HG02852 (cell line): ENCODE measurements at regions not wholly inside any gene's neighbourhood (a gene's known extent, or its start where the extent isn't known, plus 50 kb on each side); places are given as distances from the start of the nearest gene placed in this dataset.
"Not testable (repeated sequence)": the region's sequence is repeated elsewhere in the genome, so short reads cannot be mapped to it uniquely, and the experiment has no call there.

Experiments used
- ATAC-seq: cut with Tn5 transposase; IDR thresholded peaks from one replicate; pipeline ENCODE4 v1.9.1; 2021; ENCODE audit warnings: mild to moderate bottlenecking, moderate library complexity; ENCODE audit not compliant: unreplicated experiment

DNA sequence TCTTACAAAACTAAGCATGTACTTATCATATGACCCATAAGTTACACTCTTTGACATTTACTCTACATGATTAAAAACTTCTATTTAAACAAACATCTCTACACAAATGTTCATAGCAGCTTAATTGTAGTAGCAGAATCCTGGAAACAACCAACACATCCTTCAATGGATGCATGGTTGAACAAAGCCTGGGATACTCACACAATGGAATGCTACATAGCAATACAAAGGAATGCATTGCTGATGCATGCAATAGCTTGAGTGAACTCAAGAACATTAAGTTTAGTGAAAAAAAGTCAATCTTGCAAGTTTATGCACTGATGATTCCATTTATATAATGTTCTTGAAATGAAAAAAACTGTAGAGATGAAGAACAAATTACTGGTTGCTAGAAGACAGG, 686.9 kb downstream of the LRRIQ3 start:
- no peak for ATAC-seq

DNA sequence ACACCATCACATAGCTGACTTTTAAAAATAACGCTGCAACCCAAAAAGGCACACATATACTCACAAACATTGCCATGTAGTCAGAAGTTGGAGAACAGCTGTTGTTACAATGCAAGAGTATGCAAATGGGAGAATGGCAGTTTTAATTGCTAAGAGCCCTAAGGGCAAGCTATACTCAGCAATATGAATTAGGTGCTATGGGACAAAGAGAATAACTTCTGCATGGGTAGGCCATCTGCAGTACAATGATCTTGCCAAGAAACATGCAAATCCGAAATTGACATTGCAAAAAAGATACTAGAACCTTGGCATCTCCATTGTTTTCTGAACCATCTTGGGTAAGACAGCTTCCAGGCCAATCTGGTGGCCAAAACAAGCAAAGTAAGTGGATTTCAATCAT, 697.8 kb downstream of the LRRIQ3 start:
- no peak for ATAC-seq

DNA sequence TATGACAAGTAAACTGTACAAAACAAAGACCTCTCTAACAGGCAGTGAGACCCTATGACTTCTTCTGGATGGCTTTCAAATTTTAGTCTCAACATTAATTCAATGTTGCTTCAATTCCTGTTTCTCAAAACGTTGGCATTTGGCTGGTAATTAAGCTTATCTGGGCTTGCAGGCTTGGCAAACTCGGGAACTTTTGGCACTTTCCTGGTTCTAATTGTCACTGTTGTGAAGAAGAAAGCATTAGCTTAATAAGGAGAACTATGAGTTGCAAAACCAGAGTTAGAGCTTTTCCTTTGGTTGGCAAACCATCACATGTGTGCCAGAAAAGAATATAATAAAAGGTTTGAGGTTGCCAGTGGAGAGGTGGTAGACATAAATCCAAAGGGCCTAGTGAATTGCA, 698.3 kb downstream of the LRRIQ3 start:
- ATAC-seq = no peak

DNA sequence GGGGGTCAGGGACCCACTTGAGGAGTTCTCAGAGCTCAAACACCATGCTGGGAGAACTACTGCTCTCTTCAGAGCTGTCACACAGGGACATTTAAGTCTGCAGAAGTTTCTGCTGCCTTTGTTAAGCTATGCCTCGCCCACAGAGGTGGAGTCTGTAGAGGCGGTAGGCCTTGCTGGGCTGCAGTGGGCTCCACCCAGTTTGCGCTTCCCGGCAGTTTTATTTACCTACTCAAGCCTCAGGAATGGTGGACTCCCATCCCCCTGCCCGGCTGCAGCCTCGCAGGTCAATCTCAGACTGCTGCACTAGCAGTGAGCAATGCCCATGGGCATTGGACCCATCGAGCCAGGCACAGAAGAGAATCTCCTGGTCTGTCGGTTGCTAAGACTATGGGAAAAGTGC, 706.4 kb downstream of the LRRIQ3 start:
- no peak for ATAC-seq

DNA sequence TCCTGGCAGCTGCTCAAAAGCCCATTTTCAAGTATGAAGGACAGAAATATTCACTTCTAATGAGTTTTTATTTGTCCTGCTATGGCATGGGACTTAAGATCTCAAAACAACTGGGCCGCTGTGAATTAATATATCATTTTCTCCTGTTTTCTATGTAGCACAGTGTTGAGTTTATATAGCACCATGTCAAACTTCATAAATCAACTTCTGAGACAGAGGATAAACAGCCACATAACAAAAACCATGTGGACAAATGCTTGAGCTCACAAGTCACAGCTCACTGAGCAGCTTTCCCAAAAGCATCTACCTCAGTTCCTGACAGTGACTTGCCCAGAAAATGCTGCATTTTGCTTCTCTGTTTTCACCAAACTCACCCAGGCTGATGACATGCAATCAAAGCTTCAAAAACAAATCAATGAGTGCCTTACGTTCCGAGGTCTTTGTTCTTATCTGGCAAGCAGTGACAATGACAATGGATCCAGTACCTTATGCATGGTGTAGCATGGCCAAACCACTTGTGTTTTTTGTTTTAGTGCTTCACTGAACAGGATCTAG, 722.6 kb downstream of the LRRIQ3 start:
- ATAC-seq = no peak

DNA sequence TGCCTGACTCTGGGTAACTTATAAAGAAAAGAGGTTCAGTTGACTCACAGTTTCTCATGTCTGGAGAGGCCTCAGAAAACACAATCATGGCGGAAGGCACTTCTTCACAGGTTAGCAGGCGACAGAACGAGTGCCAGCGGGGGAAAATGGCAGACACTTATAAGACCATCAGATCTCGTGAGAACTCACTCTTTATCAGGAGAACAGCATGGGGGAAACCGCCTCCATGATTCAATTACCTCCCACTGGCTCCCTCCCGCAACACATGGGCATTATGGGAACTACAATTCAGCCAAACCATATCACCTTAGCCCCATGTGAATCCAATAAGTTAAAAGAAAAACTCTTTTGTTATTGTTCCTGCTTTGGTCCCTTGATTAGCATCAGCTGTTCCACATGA, 725.2 kb downstream of the LRRIQ3 start:
- no peak for ATAC-seq

DNA sequence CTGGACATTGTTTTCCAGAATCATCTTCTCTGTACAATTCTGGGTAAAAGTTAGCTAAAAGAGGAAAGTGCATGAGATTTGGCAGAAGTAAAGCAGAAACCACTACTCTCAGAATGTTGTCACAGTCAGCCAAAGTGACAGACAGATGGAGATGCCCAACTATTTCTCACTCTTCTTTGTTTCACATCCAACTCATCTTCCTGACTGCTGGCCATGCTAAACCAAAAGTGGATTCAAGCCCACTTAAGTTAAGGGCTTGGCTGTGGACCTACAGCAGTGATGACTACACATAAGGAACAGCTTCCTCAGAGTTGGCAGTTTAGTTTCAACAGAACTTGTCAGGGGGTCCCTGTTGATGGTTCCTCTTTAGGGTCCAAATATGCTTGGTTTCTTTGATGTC, 730.2 kb downstream of the LRRIQ3 start:
- ATAC-seq = no peak

DNA sequence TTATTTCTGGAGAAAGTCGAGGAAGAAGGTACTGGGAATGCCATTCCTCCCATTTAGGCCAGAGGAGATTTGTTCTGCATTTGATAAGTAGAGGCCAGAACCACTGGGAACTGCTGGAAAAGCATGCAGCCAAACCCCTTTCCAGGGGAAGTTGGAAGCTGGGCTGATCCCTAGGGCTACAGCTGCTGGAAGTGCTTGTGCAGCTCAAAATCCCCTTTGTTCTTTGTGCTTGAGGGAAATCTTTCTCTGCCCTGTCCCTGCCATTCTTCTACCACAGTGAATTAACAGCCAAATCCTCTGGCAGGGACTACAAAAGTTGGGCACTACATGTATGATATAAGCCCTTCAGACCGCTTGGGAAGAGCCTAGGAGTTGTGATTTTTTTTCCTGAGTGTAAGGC, 734.1 kb downstream of the LRRIQ3 start:
- no peak for ATAC-seq

DNA sequence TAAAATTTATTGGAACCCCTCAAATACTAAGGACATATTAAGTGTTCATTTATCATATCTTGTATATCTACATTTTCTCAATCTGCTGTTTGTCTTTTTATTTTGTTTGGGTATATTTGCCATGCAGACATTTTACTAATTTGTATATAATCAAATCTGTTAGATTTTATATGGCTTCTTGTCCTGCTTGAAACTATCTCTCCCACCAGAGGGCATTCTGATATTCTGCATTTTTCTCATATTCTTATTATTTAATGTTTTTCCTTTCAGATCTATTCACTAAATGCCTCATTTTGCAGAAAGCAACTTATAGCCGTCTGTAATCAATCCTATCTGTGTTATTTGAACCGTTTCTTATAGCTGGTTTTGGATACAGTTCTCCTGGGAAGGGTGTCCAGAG, 745.5 kb downstream of the LRRIQ3 start:
- ATAC-seq = no peak

DNA sequence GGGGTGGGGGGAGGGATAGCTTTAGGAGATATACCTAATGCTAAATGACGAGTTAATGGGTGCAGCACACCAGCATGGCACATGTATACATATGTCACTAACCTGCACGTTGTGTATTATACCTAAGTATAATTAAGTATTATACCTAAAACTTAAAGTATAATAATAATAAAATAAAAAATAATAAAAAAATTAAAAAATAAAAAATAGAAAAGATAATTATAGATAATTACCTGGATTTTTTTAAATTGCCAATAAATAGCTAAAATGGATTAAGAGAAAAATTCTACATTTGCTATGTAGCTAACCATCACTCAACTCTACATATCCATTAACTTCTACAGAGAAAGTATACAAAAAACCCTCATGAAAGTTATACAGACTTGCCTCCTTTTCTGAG, 747.3 kb downstream of the LRRIQ3 start:
- not testable (repeated sequence) for ATAC-seq

DNA sequence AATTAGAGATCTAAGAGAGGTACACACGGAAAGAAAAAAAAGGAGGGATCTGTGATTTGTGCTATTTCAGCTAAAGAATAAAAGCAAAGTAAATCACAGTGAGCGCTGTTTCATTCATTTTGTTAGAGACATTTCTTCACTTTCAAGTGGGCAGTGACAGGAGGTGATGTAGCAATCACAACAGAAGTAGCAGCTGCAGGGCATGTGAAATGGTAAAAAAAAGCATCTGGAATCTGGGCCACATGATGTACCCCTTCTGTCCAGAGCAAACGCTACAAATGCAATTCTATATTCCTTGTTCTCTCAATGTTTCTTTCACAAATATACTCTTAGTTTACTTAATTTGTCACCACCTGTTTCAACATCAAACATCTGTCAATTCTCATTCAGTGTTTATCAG, 786.5 kb downstream of the LRRIQ3 start:
- no peak for ATAC-seq

DNA sequence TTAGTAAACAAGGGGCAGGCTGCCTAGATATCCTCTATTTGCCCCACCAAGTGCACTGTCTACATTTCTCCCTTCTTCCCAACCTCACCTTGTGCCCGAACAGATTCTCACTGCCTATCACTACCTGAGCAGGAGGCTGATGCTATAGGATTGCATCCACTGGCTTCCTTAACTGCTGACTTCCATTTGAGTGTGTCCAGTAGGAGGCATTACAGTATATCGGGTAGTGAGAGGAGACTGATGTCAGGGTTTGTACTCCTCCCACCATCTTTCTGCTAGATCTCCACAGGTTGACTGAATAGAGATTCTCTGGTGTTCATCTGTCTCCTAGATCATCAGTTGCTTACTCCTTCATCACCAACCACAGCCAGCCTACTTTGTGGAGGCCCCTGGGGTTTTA, 796.3 kb downstream of the LRRIQ3 start:
- no peak for ATAC-seq

DNA sequence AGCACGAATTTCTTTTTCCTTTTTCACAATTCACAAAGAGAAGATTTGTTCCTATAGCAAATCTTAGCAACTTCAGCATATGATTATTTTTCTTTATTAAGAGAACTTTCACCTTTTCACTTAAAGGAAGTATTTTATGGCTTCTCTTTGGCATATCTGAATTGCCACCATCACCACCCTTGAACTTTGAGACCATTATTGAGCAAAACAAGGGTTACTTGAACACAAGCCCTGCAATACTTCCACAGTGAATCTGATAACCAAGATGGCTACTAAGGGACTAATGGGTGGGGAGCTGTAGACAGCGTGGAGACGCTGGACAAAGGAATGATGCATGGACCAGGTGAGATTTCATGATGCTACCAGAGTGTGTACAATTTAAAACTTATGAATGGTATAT, 815.0 kb downstream of the LRRIQ3 start:
- ATAC-seq = no peak

DNA sequence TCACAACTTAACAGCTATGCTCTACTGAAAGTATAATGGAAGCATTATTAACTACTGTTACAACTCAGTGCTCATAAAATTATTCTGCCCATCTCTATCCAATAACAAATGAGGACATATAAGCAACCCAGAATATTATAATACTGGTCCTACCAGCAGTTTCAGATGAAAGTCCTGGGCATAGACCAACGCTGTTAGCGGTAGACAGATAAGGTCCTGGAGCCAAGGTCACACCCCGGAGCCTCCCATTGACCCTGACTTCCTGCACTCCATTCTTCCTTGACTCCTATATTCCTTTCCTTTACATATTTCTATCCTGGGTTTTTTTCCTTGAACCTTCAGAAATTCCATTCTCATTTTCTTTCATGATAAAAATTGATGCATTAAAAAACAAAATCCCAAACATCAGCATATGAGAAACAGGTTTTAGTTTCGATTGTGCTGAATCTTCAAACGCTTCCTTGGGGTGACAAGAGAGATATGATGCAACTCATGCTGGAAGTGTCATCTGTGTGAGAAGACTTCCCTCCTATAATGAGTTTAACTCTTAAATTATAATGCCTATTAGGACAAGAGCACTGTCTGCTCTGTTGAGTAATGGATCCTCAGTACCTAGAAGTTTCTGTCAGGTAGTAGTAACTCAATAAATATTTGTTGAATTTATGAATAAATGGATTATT, 831.1 kb downstream of the LRRIQ3 start:
- no peak for ATAC-seq

DNA sequence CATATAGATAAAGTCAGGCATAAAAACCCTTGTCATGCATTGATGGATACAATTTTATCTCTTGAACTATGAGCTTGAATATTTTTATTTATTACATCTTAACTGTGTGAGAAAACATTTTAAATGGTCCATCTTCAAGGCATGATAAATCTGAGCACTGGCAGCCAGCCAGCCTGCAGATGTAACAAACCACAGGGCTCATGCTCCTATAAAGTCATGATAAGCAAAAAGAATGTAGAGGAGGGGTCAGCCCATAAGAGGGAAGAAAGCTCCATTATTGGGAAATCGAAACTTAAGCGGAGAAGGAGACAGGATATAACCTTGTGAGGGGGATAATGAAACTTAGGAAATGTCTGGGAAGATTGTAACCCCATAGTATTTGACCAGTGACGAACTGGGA, 839.0 kb downstream of the LRRIQ3 start:
- ATAC-seq = no peak

DNA sequence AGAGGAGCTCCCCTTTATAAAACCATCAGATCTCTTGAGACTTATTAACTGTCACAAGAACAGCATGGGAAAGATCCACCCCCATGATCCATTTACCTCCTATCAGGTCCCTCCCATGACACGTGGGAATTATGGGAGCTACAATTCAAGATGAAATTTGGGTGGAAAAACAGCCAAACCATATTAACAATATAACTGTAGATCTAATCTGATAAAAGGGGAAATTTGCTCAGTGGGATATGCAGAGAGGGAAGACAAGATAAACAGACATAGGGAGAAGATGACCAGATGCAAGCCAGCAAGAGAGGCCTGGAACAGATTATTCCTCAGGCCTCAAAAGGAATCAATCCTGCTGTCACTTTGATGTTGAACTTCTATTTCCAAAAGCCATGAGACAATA, 841.5 kb downstream of the LRRIQ3 start:
- no peak for ATAC-seq

DNA sequence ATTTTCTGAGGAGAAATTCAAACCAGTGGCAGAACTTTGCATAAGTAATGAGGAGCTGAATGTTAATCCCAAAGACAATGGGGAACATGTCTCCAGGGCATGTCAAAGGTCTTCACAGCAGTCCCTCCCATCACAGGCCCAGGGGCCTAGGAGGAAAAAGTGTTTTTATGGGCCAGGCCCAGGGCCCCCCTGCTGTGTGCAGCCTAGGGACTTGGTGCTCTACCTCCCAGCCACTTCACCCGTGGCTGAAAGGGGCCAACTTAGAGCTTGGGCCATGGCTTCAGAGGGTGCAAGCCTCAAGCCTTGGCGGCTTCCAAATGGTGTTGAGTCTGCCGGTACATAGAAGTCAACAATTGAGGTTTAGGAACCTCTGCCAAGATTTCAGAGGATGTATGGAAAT, 854.0 kb downstream of the LRRIQ3 start:
- no peak for ATAC-seq

DNA sequence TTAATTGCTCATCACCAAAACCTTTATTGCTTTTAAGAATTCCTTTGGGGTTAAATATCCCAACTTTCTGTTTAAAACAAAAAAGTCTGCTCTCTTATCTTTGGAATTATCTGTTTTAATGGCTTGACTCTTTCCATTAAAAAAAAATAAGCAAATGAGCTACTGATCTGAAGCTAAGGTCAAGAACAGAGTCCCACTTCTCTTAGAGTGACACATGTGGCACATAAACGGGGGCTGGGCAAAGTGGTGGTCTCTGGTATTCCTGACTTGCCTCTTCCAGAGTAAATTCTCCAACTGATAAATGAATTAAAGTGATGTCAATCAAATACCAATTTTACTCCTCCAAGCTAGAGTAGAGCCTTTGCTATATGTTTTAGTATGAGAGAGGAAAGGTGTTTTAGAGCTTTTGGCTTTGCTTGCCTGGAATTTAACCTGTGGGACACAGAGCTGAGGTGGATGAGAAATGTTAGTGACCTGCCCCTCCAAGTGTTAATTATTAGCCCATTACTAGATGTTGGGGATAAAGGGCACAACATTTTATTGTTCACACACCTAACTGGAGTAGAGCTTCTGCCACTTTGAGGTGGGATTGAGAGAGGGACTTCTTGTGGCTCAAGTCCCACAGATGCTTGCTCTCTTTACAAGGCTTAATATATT, 864.0 kb downstream of the LRRIQ3 start:
- ATAC-seq = no peak

DNA sequence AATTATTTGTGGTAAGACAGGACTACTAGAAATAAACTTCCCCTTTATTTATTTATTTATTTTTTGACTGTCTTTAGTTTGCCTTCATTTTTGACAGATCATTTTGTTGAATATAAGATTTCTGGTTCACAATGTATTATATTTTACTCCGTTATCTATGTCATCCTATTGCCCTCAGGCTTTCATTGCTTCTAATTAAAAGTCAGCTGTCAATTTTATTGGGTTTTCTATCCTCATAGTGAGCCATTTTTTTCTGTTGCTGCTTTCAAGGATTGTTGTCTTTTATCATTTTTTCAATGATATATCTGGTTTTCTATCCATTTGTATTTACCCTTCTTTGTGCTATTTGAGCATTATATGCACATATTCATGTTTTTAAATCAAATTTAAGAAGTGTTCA, 866.2 kb downstream of the LRRIQ3 start:
- no peak for ATAC-seq

DNA sequence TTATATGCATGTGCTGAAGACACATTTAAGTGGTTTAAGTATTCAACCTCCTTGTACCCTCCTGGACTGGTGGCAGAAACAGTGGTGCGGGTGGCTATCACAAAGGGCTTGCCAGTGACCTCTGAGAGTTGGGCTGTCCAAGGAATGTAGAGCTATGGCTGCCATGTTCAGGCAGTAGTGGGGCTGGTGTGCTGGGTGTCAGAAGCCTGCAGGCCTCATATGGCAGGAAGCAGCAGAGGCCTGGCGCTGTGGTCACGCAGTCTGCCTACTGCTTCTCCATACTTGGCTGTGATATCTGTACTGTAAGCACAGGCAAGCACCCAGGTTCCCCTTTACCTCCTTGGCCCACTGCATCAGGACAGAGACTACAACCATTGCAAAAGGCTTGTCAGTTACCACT, 870.0 kb downstream of the LRRIQ3 start:
- no peak for ATAC-seq

DNA sequence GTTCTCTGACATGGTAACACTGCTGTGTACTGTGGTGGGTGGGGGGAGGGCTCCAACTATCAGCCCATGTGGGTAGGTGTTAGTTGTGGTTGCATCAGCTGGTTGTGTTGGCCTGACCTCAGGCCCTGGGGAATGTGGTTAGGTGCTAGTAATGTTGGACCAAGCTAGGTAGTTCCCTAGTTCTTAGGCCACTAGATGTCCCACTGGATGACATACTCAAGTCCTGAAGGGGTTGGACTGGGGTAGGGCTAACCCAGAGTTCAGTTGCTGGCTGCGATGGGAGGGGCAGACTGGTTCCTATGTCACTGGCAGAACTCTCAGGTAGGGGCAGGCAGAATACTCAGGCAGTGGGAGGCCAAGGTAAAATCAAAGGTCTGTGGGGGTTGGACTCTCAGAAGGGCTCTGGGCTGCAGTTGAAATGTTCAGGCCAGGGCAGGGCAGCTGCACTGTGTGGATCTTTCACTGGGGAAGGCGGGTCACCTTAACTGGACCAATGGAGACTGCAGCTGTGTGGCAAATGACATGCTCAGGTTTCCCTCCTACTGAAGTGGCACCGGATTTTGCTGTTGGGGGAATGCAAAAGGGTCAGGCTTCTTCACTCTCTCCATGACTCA, 870.7 kb downstream of the LRRIQ3 start:
- no peak for ATAC-seq

DNA sequence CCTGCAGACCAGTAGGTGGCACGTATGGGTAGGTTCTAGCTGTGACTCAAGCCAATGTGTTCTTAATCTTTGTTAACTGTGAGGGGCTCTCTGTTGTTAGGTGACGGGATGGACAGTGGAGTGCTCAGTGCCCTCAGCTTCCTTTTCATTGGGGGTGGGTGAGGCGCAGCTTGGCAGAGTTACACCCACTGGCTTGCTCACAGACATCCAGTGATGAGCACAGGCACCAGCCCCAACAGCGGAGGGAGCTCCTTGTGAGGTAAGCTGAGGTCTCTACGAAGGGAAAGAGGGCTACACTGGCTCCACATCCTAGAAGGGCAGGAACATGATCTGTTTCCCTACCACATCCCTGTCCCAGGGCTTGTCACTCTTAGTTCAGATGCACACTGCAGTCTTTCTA, 871.3 kb downstream of the LRRIQ3 start:
- no peak for ATAC-seq
